SIG-M5 treated with dmso at 0.1 percent for 504 hours (cell line): ENCODE measurements at regions not wholly inside any gene's neighbourhood (a gene's known extent, or its start where the extent isn't known, plus 50 kb on each side); places are given as distances from the start of the nearest gene placed in this dataset.

Experiments
- DNase-seq: peaks from one replicate; lab custom pipeline; 2025; ENCODE audit not compliant: unreplicated experiment; lab: John Stamatoyannopoulos, UW

GRCh38 chr2:47620770-47621437 lies 50.1 kb upstream of the KCNK12 start:
- no peak for DNase-seq
